ENCODE measurements at regions not wholly inside any gene's neighbourhood (a gene's known extent, or its start where the extent isn't known, plus 50 kb on each side); places are given as distances from the start of the nearest gene placed in this dataset.

- POLR2A ChIA-PET: no interaction called here
- no TSS peak for BruUV-seq (replicated peaks)
- no peak for TF ChIP-seq ARID2 (IDR thresholded peaks at IDR 0.05)
- no peak for TF ChIP-seq ESRRA (IDR thresholded peaks at IDR 0.05; ENCODE audit: borderline replicate concordance, low read depth)
- TF ChIP-seq U2AF2 (optimal IDR thresholded peaks at IDR 0.05; ENCODE audit: low read depth, low read length): no peak
- TF ChIP-seq ZNF24 (IDR thresholded peaks at IDR 0.05): no peak
- no peak for TF ChIP-seq ZNF561 (CRISPR knock-in tag; conservative IDR thresholded peaks at IDR 0.05)
- no peak for TF ChIP-seq SLC30A9 (CRISPR knock-in tag; IDR thresholded peaks at IDR 0.05)
- no peak for TF ChIP-seq ZNF354B (CRISPR knock-in tag; IDR thresholded peaks at IDR 0.05)
- TF ChIP-seq ZNF133 (CRISPR knock-in tag; IDR thresholded peaks at IDR 0.05): no peak
- TF ChIP-seq MCM5 (IDR thresholded peaks at IDR 0.05; ENCODE audit: low read depth): no peak
- no peak for TF ChIP-seq CEBPZ (IDR thresholded peaks at IDR 0.05; ENCODE audit: borderline replicate concordance, low read depth, low read length)
- no peak for TF ChIP-seq HDAC8 (tag; IDR thresholded peaks at IDR 0.05)
- TF ChIP-seq RBM39 (optimal IDR thresholded peaks at IDR 0.05; ENCODE audit: low read depth, low read length): no peak
- no peak for TF ChIP-seq UBTF (IDR thresholded peaks at IDR 0.05; ENCODE audit: borderline replicate concordance in 1 of 2, low read depth in 2 of 2, low read length in 2 of 2)
- no peak for TF ChIP-seq ZNF280A (IDR thresholded peaks at IDR 0.05; ENCODE audit: low read depth, partially characterized antibody)
- TF ChIP-seq ZBTB12 (CRISPR knock-in tag; IDR thresholded peaks at IDR 0.05): no peak
- TF ChIP-seq HNRNPL (IDR thresholded peaks at IDR 0.05; ENCODE audit: low read depth, low read length): no peak
Observed at GRCh38 chr5:62790348-62790747, 211.7 kb downstream of the LRRC70 start.

More at GRCh38 chr5:62790348-62790747, 211.7 kb downstream of the LRRC70 start:
- Histone ChIP-seq H3K36me3 (ENCODE audit: control insufficient read depth, insufficient read depth, low read length) (no peaks in the 10 kb centered on the region), H3K9me1 (ENCODE audit: control insufficient read depth, insufficient read depth, low read length) (no peaks in the 10 kb centered on the region), H3K4me1 (replicated peaks in 1 of 2; ENCODE audit: control insufficient read depth in 2 of 2, insufficient read depth in 2 of 2, low read length in 2 of 2) (no peaks in the 10 kb centered on the region), H3K79me2 (ENCODE audit: control insufficient read depth, insufficient read depth, low read length) (no peaks in the 10 kb centered on the region), H2AFZ (ENCODE audit: low read depth, low read length) (no peak overlapping the region), H3K9ac (ENCODE audit: insufficient read depth in 1 of 2, low read depth in 2 of 2, low read length in 2 of 2) (no peak overlapping the region), H3K27ac (ENCODE audit: extremely low read depth, low read depth, low read length) (no peak overlapping the region), H3K27me3 (ENCODE audit: control insufficient read depth in 2 of 2, insufficient read depth in 2 of 2, low read length in 2 of 2) (no peaks in the 10 kb centered on the region), H3K4me2 (ENCODE audit: insufficient read depth, low read length) (no peak overlapping the region), H3K4me3 (no peak overlapping the region), H3K9me3 (replicated peaks; ENCODE audit: control insufficient read depth, insufficient read depth, low read depth, low read length) (no peaks in the 10 kb centered on the region), H4K20me1 (replicated peaks; ENCODE audit: control insufficient read depth, insufficient read depth, low read length) (no peaks in the 10 kb centered on the region; the same call in 1 of the 2 replicates)
- intact Hi-C loops (cut with micrococcal nuclease): no loop called here
- no peak for ATAC-seq
- no peak for DNase-seq (ENCODE audit: extremely low read depth in 1 of 4, low spot score in 3 of 4)
- WGBS (ENCODE audit: insufficient coverage, low coverage, missing lambda C conversion rate): 0% methylated on average over 1 of the region's 1 CpG
- CTCF ChIA-PET (ENCODE audit: low intra/inter-chr PET ratio): no interaction called here
- FAIRE-seq: no peak
- in situ Hi-C loops (cut with MboI): loop anchor here (25.0 kb wide), 1 partner anchor 603 kb away; no protein-coding TSS in a partner anchor

All from K562 (cell line).